ENCODE measurements at regions not wholly inside any gene's neighbourhood (a gene's known extent, or its start where the extent isn't known, plus 50 kb on each side); places are given as distances from the start of the nearest gene placed in this dataset.
A peak's percentile ranks its signal among the peaks of the same experiment; 100 is the strongest.

GRCh38 chr12:103011974-103012763, 54.7 kb downstream of the ASCL1 start:
- DNase-seq = no peak

- DNase-seq = no peak
Measured at GRCh38 chr12:103012884-103013283, 55.4 kb downstream of the ASCL1 start.

- DNase-seq = no peak
Measured at GRCh38 chr12:103013741-103014300, 56.3 kb downstream of the ASCL1 start.

- no peak for DNase-seq
Measured at GRCh38 chr12:103016381-103016780, 58.9 kb downstream of the ASCL1 start.

GRCh38 chr12:103020839-103021238, 63.4 kb downstream of the ASCL1 start:
- DNase-seq = no peak

GRCh38 chr12:103021538-103022218, 64.2 kb downstream of the ASCL1 start:
- DNase-seq = no peak

GRCh38 chr12:103024650-103025049, 67.2 kb downstream of the ASCL1 start:
- DNase-seq = no peak

GRCh38 chr12:103026643-103027042, 69.2 kb downstream of the ASCL1 start:
- peak; percentile 98 for DNase-seq

GRCh38 chr12:103028881-103029639, 71.6 kb downstream of the ASCL1 start:
- DNase-seq = no peak

GRCh38 chr12:103036581-103037214, 79.2 kb downstream of the ASCL1 start:
- DNase-seq = no peak

GRCh38 chr12:103043531-103044486, 86.3 kb downstream of the ASCL1 start:
- DNase-seq = no peak

- DNase-seq = no peak
Measured at GRCh38 chr12:103046154-103046553, 88.7 kb downstream of the ASCL1 start.

- no peak for DNase-seq
Measured at GRCh38 chr12:103050273-103050672, 92.8 kb downstream of the ASCL1 start.

GRCh38 chr12:103053089-103053488, 95.6 kb downstream of the ASCL1 start:
- no peak for DNase-seq

- no peak for DNase-seq
Measured at GRCh38 chr12:103073630-103074029, 116.2 kb downstream of the ASCL1 start.

- DNase-seq = no peak
Measured at GRCh38 chr12:103075848-103076247, 118.4 kb downstream of the ASCL1 start.

- DNase-seq = no peak
Measured at GRCh38 chr12:103077108-103077773, 119.8 kb downstream of the ASCL1 start.

GRCh38 chr12:103085541-103085940, 128.1 kb downstream of the ASCL1 start:
- DNase-seq = no peak

GRCh38 chr12:103086471-103086870, 129.0 kb downstream of the ASCL1 start:
- DNase-seq = no peak

- no peak for DNase-seq
Measured at GRCh38 chr12:103093499-103094106, 136.1 kb downstream of the ASCL1 start.

- DNase-seq = no peak
Measured at GRCh38 chr12:103097496-103097895, 140.0 kb downstream of the ASCL1 start.

All from NCI-H2029 treated with DMSO at 0.1 percent for 48 hours (cell line).